ENCODE measurements at regions not wholly inside any gene's neighbourhood (a gene's known extent, or its start where the extent isn't known, plus 50 kb on each side); places are given as distances from the start of the nearest gene placed in this dataset.

DNA sequence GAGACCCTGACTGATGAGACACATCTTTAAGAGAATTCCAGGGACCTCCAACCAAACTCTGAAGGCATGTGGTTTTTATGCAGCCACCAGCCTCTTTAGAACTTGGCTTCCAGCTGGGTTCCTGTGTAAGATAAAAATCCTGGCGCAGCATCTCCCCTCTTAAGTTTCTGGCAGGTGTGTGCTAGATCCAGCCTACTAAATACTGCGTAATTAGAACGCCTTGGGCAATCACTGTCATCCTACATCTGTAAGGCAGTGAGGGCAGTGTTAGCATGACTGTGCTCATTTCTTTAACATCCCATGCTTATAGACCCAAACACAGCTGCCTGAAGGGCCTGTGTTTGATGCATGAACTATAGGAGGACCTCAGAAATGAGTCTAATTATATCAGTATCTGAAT, 173.5 kb upstream of the OBI1 start:
- H3K36me3 ChIP-seq (replicated peaks in 1 of 2; ENCODE audit: control insufficient read depth in 1 of 2, insufficient read depth in 2 of 2, low read length in 2 of 2) = no peaks in the 10 kb centered on the region
- no TSS peak for BruUV-seq (replicated peaks)
- no peaks in the 10 kb centered on the region for H3K27me3 ChIP-seq (ENCODE audit: control insufficient read depth in 1 of 2, insufficient read depth in 2 of 2, low read length in 2 of 2)
- H3K9ac ChIP-seq (ENCODE audit: insufficient read depth, low read depth, low read length) = no peak overlapping the region
- H4K20me1 ChIP-seq (ENCODE audit: insufficient read depth, low read length) = no peaks in the 10 kb centered on the region
- intact Hi-C loops (cut with micrococcal nuclease; ENCODE audit: unreplicated experiment) (no loop called here), in situ Hi-C loops (cut with HindIII; ENCODE audit: extremely low pct_ligation_motif_present, low pct_unique_long_range_greater_than_20kb) (no loop called here)
- H3K27ac ChIP-seq (ENCODE audit: extremely low read length, insufficient read depth, low read length) = no peak overlapping the region
- CTCF ChIA-PET (ENCODE audit: low intra/inter-chr PET ratio, low total read pairs) = no interaction called here
- ATAC-seq = no peak
- H3K79me2 ChIP-seq (ENCODE audit: insufficient read depth, low read length) = no peaks in the 10 kb centered on the region
- H3K9me3 ChIP-seq (ENCODE audit: low read length) = no peaks in the 10 kb centered on the region
- WGBS (ENCODE audit: low lambda C conversion rate) = 31% methylated on average over 3 of the region's 3 CpGs
- no peak for FAIRE-seq
- TF ChIP-seq NFE2L2 (IDR thresholded peaks at IDR 0.05; ENCODE audit: low read length) (0 out of 2 replicates have a peak, but pooled peaks have one; percentile 4), ZNF772 (CRISPR knock-in tag; IDR thresholded peaks at IDR 0.05) (no peak)
- no peak overlapping the region for H3K4me2 ChIP-seq (ENCODE audit: low read depth, low read length)
- no peaks in the 10 kb centered on the region for H3K4me1 ChIP-seq (ENCODE audit: insufficient read depth, low read length)
- POLR2A ChIA-PET = no interaction called here
- H3K4me3 ChIP-seq (replicated peaks in 1 of 3; ENCODE audit: insufficient read depth in 1 of 3, low read depth in 2 of 3, low read length in 3 of 3) = no peak overlapping the region
- DNase-seq (ENCODE audit: low spot score) = no peak
- H2AFZ ChIP-seq (ENCODE audit: low read length) = no peak overlapping the region

DNA sequence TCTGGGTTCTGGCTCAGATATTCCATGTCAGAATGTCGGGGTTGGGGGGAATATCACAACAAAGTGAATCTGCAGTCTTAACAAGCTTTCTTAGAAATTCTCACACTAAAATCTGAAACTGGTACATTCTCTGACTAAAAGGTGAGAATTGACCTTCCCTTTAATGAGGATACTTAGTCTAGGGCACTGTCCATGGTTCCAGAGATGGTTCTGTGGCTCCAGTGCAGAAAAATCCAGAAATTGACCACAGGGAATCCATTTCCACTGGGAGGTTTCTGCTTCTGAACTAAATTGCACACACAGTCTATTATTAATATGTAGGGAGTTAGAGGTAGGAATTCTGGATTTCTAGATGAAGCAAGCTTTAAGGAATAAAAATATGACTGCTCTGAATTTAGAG, 171.6 kb upstream of the OBI1 start:
- FAIRE-seq (no peak), DNase-seq (ENCODE audit: low spot score) (no peak), ATAC-seq (no peak)
- 0% methylated on average over 1 of the region's 1 CpG for WGBS (ENCODE audit: low lambda C conversion rate)
- POLR2A ChIA-PET = no interaction called here
- Histone ChIP-seq H3K4me3 (replicated peaks in 1 of 3; ENCODE audit: insufficient read depth in 1 of 3, low read depth in 2 of 3, low read length in 3 of 3) (no peak overlapping the region), H4K20me1 (ENCODE audit: insufficient read depth, low read length) (no peaks in the 10 kb centered on the region), H3K4me1 (ENCODE audit: insufficient read depth, low read length) (no peaks in the 10 kb centered on the region), H2AFZ (ENCODE audit: low read length) (no peak overlapping the region), H3K9ac (ENCODE audit: insufficient read depth, low read depth, low read length) (no peak overlapping the region), H3K36me3 (replicated peaks in 1 of 2; ENCODE audit: control insufficient read depth in 1 of 2, insufficient read depth in 2 of 2, low read length in 2 of 2) (no peaks in the 10 kb centered on the region), H3K9me3 (ENCODE audit: low read length) (no peaks in the 10 kb centered on the region), H3K79me2 (ENCODE audit: insufficient read depth, low read length) (no peaks in the 10 kb centered on the region), H3K4me2 (ENCODE audit: low read depth, low read length) (no peak overlapping the region), H3K27me3 (ENCODE audit: control insufficient read depth in 1 of 2, insufficient read depth in 2 of 2, low read length in 2 of 2) (no peaks in the 10 kb centered on the region), H3K27ac (ENCODE audit: extremely low read length, insufficient read depth, low read length) (no peak overlapping the region)
- BruUV-seq (replicated peaks) = no TSS peak
- in situ Hi-C loops (cut with HindIII; ENCODE audit: extremely low pct_ligation_motif_present, low pct_unique_long_range_greater_than_20kb) (no loop called here), intact Hi-C loops (cut with micrococcal nuclease; ENCODE audit: unreplicated experiment) (no loop called here)
- no peak for TF ChIP-seq ZNF430 (CRISPR knock-in tag; IDR thresholded peaks at IDR 0.05)
- TF ChIP-seq, protein P1, sequence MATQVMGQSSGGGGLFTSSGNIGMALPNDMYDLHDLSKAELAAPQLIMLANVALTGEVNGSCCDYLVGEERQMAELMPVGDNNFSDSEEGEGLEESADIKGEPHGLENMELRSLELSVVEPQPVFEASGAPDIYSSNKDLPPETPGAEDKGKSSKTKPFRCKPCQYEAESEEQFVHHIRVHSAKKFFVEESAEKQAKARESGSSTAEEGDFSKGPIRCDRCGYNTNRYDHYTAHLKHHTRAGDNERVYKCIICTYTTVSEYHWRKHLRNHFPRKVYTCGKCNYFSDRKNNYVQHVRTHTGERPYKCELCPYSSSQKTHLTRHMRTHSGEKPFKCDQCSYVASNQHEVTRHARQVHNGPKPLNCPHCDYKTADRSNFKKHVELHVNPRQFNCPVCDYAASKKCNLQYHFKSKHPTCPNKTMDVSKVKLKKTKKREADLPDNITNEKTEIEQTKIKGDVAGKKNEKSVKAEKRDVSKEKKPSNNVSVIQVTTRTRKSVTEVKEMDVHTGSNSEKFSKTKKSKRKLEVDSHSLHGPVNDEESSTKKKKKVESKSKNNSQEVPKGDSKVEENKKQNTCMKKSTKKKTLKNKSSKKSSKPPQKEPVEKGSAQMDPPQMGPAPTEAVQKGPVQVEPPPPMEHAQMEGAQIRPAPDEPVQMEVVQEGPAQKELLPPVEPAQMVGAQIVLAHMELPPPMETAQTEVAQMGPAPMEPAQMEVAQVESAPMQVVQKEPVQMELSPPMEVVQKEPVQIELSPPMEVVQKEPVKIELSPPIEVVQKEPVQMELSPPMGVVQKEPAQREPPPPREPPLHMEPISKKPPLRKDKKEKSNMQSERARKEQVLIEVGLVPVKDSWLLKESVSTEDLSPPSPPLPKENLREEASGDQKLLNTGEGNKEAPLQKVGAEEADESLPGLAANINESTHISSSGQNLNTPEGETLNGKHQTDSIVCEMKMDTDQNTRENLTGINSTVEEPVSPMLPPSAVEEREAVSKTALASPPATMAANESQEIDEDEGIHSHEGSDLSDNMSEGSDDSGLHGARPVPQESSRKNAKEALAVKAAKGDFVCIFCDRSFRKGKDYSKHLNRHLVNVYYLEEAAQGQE (IDR thresholded peaks at IDR 0.05; ENCODE audit: borderline replicate concordance in 1 of 2, low read depth in 1 of 2, low read length in 2 of 2) = peak in 1 of 2 experiments; percentile 73; a peak in 2 of 4 replicates
- CTCF ChIA-PET (ENCODE audit: low intra/inter-chr PET ratio, low total read pairs) = no interaction called here
